ENCODE measurements at regions not wholly inside any gene's neighbourhood (a gene's known extent, or its start where the extent isn't known, plus 50 kb on each side); places are given as distances from the start of the nearest gene placed in this dataset.

GRCh38 chr1:34354367-34354766 lies 177.7 kb downstream of the C1orf94 start:
- no peak overlapping the region for H3K4me3 Mint-ChIP-seq
- no peaks in the 10 kb centered on the region for H3K36me3 Mint-ChIP-seq (ENCODE audit: low read depth)
- no peaks in the 10 kb centered on the region for H3K4me1 Mint-ChIP-seq (ENCODE audit: low read depth)
- peaks cover 21% of the 10 kb centered on the region for H3K27me3 Mint-ChIP-seq
- no peak overlapping the region for H3K27ac Mint-ChIP-seq
- H3K9me3 Mint-ChIP-seq: no peaks in the 10 kb centered on the region

GRCh38 chr1:34356853-34357252 lies 180.1 kb downstream of the C1orf94 start:
- H3K27me3 Mint-ChIP-seq: peaks cover 21% of the 10 kb centered on the region
- no peak overlapping the region for H3K4me3 Mint-ChIP-seq
- H3K9me3 Mint-ChIP-seq: no peaks in the 10 kb centered on the region
- no peaks in the 10 kb centered on the region for H3K36me3 Mint-ChIP-seq (ENCODE audit: low read depth)
- no peaks in the 10 kb centered on the region for H3K4me1 Mint-ChIP-seq (ENCODE audit: low read depth)
- no peak overlapping the region for H3K27ac Mint-ChIP-seq

GRCh38 chr1:34358636-34359035 lies 181.9 kb downstream of the C1orf94 start:
- peaks cover 30% of the 10 kb centered on the region for H3K27me3 Mint-ChIP-seq

GRCh38 chr1:34359411-34359810 lies 182.7 kb downstream of the C1orf94 start:
- H3K4me1 Mint-ChIP-seq (ENCODE audit: low read depth): no peaks in the 10 kb centered on the region
- no peaks in the 10 kb centered on the region for H3K36me3 Mint-ChIP-seq (ENCODE audit: low read depth)
- H3K9me3 Mint-ChIP-seq: peaks cover 6% of the 10 kb centered on the region
- no peak overlapping the region for H3K4me3 Mint-ChIP-seq
- no peak overlapping the region for H3K27ac Mint-ChIP-seq
- H3K27me3 Mint-ChIP-seq: peaks cover 28% of the 10 kb centered on the region

More at GRCh38 chr1:34358636-34359035, 181.9 kb downstream of the C1orf94 start:
- Mint-ChIP-seq H3K36me3 (ENCODE audit: low read depth) (no peaks in the 10 kb centered on the region), H3K27ac (no peak overlapping the region), H3K4me3 (no peak overlapping the region), H3K9me3 (peaks cover 6% of the 10 kb centered on the region), H3K4me1 (ENCODE audit: low read depth) (no peaks in the 10 kb centered on the region)

GRCh38 chr1:34360574-34360973 lies 183.9 kb downstream of the C1orf94 start:
- Mint-ChIP-seq H3K27ac (no peak overlapping the region), H3K4me3 (no peak overlapping the region), H3K27me3 (peaks cover 34% of the 10 kb centered on the region), H3K36me3 (ENCODE audit: low read depth) (no peaks in the 10 kb centered on the region), H3K9me3 (peaks cover 9% of the 10 kb centered on the region), H3K4me1 (ENCODE audit: low read depth) (no peaks in the 10 kb centered on the region)

- Mint-ChIP-seq H3K4me1 (ENCODE audit: low read depth) (no peaks in the 10 kb centered on the region), H3K9me3 (peaks cover 9% of the 10 kb centered on the region), H3K27ac (no peak overlapping the region), H3K27me3 (peaks cover 34% of the 10 kb centered on the region), H3K36me3 (ENCODE audit: low read depth) (no peaks in the 10 kb centered on the region), H3K4me3 (no peak overlapping the region)
These were observed 184.4 kb downstream of the C1orf94 start for GRCh38 chr1:34361121-34361520.

- Mint-ChIP-seq H3K4me3 (no peak overlapping the region), H3K36me3 (ENCODE audit: low read depth) (no peaks in the 10 kb centered on the region), H3K9me3 (peaks cover 9% of the 10 kb centered on the region), H3K27ac (no peak overlapping the region), H3K27me3 (peaks cover 34% of the 10 kb centered on the region), H3K4me1 (ENCODE audit: low read depth) (no peaks in the 10 kb centered on the region)
These were observed 185.2 kb downstream of the C1orf94 start for GRCh38 chr1:34361781-34362357.

- Mint-ChIP-seq H3K36me3 (ENCODE audit: low read depth) (no peaks in the 10 kb centered on the region), H3K9me3 (peaks cover 9% of the 10 kb centered on the region), H3K27ac (no peak overlapping the region), H3K27me3 (peaks cover 34% of the 10 kb centered on the region), H3K4me3 (no peak overlapping the region), H3K4me1 (ENCODE audit: low read depth) (peaks cover 4% of the 10 kb centered on the region)
These were observed 186.2 kb downstream of the C1orf94 start for GRCh38 chr1:34362949-34363348.

GRCh38 chr1:34363447-34363846 lies 186.7 kb downstream of the C1orf94 start:
- Mint-ChIP-seq H3K4me1 (ENCODE audit: low read depth) (peaks cover 4% of the 10 kb centered on the region), H3K4me3 (no peak overlapping the region), H3K27ac (no peak overlapping the region), H3K27me3 (peaks cover 34% of the 10 kb centered on the region), H3K9me3 (peaks cover 9% of the 10 kb centered on the region), H3K36me3 (ENCODE audit: low read depth) (no peaks in the 10 kb centered on the region)

- H3K9me3 Mint-ChIP-seq: peaks cover 9% of the 10 kb centered on the region
- no peaks in the 10 kb centered on the region for H3K36me3 Mint-ChIP-seq (ENCODE audit: low read depth)
These were observed 187.2 kb downstream of the C1orf94 start for GRCh38 chr1:34363915-34364314.

GRCh38 chr1:34364376-34364775 lies 187.7 kb downstream of the C1orf94 start:
- H3K4me3 Mint-ChIP-seq: no peak overlapping the region
- no peak overlapping the region for H3K27ac Mint-ChIP-seq
- no peaks in the 10 kb centered on the region for H3K36me3 Mint-ChIP-seq (ENCODE audit: low read depth)
- H3K4me1 Mint-ChIP-seq (ENCODE audit: low read depth): peaks cover 4% of the 10 kb centered on the region
- peaks cover 41% of the 10 kb centered on the region for H3K27me3 Mint-ChIP-seq
- H3K9me3 Mint-ChIP-seq: peaks cover 9% of the 10 kb centered on the region

More at GRCh38 chr1:34363915-34364314, 187.2 kb downstream of the C1orf94 start:
- peaks cover 38% of the 10 kb centered on the region for H3K27me3 Mint-ChIP-seq
- no peak overlapping the region for H3K27ac Mint-ChIP-seq
- H3K4me3 Mint-ChIP-seq: no peak overlapping the region
- peaks cover 4% of the 10 kb centered on the region for H3K4me1 Mint-ChIP-seq (ENCODE audit: low read depth)

- Mint-ChIP-seq H3K9me3 (peaks cover 9% of the 10 kb centered on the region), H3K36me3 (ENCODE audit: low read depth) (no peaks in the 10 kb centered on the region), H3K4me1 (ENCODE audit: low read depth) (peaks cover 4% of the 10 kb centered on the region), H3K4me3 (no peak overlapping the region), H3K27me3 (peaks cover 45% of the 10 kb centered on the region), H3K27ac (no peak overlapping the region)
These were observed 188.6 kb downstream of the C1orf94 start for GRCh38 chr1:34365295-34365694.

- peaks cover 8% of the 10 kb centered on the region for H3K9me3 Mint-ChIP-seq
- H3K27ac Mint-ChIP-seq: no peak overlapping the region
- H3K4me1 Mint-ChIP-seq (ENCODE audit: low read depth): peaks cover 4% of the 10 kb centered on the region
- H3K27me3 Mint-ChIP-seq: peaks cover 42% of the 10 kb centered on the region
- no peak overlapping the region for H3K4me3 Mint-ChIP-seq
- no peaks in the 10 kb centered on the region for H3K36me3 Mint-ChIP-seq (ENCODE audit: low read depth)
These were observed 190.3 kb downstream of the C1orf94 start for GRCh38 chr1:34366875-34367624.

GRCh38 chr1:34367954-34368353 lies 191.2 kb downstream of the C1orf94 start:
- H3K36me3 Mint-ChIP-seq (ENCODE audit: low read depth): no peaks in the 10 kb centered on the region
- H3K27me3 Mint-ChIP-seq: peaks cover 43% of the 10 kb centered on the region
- H3K9me3 Mint-ChIP-seq: peaks cover 4% of the 10 kb centered on the region
- H3K4me3 Mint-ChIP-seq: no peak overlapping the region
- H3K27ac Mint-ChIP-seq: no peak overlapping the region
- peaks cover 4% of the 10 kb centered on the region for H3K4me1 Mint-ChIP-seq (ENCODE audit: low read depth)

GRCh38 chr1:34369701-34370455 lies 193.2 kb downstream of the C1orf94 start:
- H3K4me3 Mint-ChIP-seq: no peak overlapping the region
- peaks cover 34% of the 10 kb centered on the region for H3K27me3 Mint-ChIP-seq
- peaks cover 4% of the 10 kb centered on the region for H3K4me1 Mint-ChIP-seq (ENCODE audit: low read depth)
- no peak overlapping the region for H3K27ac Mint-ChIP-seq
- H3K9me3 Mint-ChIP-seq: peaks cover 4% of the 10 kb centered on the region
- no peaks in the 10 kb centered on the region for H3K36me3 Mint-ChIP-seq (ENCODE audit: low read depth)

All from stimulated activated naive CD8-positive, alpha-beta T cell treated with anti-CD3 and anti-CD28 coated beads, Interleukin-15, Interleukin-2, amounts not matched to agents 100 ng/mL and 50 ng/mL, for 24 hours (primary cell).